NCI-H526 treated with DMSO at 0.1 percent for 48 hours (cell line): ENCODE measurements at regions not wholly inside any gene's neighbourhood (a gene's known extent, or its start where the extent isn't known, plus 50 kb on each side); places are given as distances from the start of the nearest gene placed in this dataset.
"Not testable (repeated sequence)": the region's sequence is repeated elsewhere in the genome, so short reads cannot be mapped to it uniquely, and the experiment has no call there.

ENCODE experiments used
- DNase-seq: peaks from one replicate; lab custom pipeline; 2025; lab: John Stamatoyannopoulos, UW

DNA sequence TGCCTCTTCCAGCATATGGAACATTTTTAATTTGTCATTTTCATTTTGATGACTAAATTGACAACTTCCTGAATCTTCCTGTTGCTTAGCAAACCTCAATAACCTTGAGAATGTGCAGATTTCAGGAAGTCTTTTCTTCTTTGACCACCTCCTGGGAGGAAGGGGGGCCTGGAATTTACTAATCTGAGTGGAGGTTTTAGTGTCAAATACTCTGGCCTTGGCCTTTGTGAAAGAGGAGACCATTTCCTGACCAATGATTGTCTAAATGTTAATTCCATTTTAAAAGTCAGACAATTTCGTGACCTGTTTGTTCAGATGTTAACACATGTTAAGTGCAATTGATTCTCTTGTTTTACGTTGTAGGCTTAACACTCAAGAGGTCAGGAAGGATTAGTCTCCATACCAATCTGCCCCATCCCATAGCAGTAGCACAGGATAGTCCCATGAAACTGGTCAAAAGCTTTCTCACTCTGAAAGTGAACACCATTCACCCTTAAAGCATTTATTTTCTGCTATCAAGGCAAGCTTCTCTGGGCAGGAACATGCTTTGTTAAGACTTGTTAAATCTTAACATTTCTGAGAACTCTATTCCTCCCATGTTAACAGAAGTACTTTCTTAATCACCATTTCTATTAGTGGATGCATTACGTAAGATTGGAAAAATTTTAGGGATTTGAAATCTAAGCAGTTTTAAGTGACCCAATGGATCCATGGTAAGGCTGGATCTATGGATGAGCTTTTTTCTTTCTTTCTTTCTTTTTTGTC is 219.6 kb downstream of the RND3 start:
- DNase-seq: no peak

DNA sequence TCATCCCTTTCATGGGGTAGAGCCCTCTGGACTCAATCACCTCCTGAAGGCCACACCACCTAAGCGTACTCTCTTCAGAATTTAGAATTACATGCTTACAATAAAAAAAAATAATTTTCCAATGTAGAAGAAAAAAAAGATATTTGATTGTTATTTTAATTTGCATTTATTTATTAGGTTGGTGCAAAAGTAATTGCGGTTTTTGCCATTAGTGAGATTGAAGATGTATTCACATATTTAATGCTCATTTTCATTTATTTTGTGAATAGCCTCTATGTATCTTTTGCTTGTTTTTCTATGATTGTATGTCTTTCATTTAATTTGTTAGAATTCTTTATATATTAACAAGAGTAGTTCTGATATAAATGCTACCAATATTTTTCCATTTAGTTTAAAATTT is 220.5 kb downstream of the RND3 start:
- DNase-seq: no peak

DNA sequence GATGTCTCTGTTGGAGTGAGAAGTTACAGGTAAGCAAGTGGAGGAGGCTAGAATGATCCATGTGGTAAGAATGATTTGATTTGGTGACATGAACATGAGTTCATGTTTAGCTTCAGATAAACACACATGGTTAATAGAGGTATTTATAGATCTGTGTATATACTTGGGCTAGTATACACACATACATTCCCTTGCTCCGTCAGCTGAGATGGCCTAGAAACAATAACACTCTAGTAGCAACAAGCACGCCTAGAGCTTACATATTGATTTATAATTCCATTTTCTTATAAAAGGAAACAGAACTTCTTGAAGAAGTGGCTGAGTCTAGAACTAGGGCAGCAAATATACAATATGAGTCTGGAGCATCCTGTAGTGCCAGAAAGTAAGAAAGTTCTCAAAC is 223.0 kb downstream of the RND3 start:
- no peak for DNase-seq

DNA sequence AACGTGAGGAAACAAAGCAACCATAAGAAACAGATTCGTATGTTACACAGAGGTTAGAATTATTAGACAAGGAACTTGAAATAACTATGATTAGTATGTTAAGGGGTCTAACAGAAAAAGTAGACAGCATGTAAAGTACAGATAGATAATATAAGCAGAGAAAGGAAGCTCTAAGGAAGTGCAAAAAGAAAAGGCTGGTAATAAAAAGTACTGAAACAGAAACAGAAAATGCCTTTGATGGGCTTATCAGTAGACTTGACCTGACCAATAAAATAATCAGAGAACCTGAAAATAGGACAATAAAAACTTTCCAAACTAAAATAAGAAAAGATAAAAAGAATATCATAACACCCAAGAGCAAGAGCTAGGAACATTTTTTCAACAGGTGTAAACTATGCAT is 225.8 kb downstream of the RND3 start:
- DNase-seq: no peak

DNA sequence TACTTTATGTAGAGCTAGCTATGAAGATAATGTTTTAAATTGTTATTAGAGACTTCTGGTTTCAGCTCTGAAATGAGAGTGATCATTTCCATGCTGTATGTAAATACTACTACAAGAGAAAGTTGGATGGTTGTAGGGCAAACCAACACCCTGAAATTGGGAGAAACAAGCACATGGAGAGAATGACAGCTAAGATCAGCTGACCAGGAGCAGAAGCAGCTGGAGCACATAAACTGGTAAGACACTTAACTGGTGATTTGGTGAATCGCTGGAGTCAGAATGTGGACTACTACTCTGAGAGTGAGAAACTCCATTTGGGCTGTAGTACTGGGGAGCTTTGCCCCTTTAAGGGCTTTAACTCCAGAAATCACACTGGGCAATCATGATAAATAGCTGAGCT is 226.8 kb downstream of the RND3 start:
- DNase-seq: no peak

DNA sequence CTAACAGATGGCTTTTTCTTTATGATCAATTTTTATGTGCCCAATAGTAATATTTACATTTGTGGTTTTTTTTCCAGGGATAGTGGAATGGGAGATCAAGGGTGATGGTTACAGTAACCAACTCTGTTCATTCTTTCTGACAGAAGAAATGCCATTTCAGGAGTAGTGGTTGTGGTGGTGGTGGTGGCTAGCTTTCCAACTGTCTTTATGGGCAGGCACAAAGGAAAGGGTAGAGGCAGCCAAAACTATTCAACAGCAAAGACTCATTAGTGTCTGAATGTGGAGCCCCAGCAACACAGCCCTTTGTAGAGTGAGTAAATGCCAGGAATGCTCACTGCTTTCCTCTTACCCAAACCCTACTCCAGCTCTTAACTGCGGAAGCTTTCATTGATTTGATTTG is 227.7 kb downstream of the RND3 start:
- DNase-seq: no peak

DNA sequence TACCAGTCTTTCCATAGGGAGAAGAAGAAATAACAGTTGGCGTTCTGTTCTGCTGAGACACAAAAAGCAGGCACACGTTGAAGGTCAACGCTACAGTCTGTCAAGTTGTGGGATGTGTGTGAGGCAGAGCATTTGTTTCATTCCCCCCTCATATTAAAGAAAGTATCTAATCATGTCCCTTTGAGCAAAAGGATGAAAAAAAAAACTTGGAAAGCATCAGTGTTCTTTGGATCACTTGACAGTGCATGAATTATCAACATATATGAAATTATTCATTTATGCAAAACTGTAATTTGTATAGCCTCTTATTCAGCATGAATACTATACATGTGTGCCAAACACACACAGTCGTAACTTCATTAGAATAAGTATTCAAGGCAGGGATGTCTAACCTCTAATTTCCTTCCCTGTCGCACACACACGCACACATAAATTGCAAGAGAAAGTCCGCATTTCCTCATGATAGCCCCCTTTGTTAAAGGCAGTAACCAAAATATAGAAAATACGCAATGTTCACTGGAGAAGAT is 228.6 kb downstream of the RND3 start:
- DNase-seq: peak; percentile 57

DNA sequence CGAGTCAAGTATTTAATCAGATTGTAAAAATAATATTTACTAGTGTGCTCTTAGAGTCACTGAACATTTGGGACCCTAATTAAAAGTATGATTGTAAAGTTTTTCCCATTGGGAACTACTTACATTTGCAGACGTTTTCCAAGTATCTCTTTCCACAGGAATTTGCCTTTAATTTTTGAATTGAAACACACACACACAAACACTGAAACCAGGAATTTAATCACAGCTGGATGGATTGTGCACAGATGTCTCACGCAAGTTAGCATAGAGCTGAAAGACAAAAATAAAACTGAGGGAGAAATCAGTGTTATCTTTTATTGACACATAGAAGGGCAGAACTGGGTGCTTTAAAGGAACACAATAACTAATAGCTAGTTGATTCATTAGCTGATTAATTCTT is 230.7 kb downstream of the RND3 start:
- no peak for DNase-seq

DNA sequence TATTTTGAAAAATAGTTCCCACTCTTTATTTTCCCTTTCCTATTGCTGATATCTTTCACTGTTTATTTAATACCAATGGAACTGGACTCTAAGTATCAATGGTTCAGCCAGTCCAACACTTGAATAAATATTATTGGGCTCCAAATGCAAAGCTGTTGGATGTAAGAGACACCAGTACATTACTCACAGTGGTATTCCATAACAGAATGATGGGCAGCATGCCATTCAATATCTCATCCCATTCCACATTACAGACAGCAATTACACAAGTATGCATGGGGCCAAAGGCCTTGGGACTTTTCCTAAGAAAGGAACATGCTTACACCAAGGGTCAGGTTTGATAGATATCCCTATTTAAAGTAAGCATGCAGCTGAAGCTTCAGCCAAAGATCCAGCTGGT is 231.9 kb downstream of the RND3 start:
- DNase-seq: no peak

DNA sequence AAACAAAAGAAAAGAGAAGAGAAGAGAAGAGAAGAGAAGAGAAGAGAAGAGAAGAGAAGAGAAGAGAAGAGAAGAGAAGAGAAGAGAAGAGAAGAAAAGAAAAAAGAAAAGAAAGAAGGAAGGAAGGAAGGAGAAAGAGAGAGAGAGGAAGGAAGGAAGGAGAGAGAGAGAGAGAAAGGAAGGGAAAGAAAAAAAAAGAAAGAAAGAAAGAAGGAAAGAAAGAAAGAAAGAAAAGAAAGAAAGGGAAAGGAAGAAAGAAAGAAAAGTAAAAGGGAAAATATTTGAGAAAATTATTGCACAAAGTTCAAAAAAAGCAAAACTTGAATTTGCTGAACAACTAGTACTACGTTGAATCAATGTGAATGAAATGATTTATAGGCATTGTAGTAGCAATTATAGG is 237.7 kb downstream of the RND3 start:
- not testable (repeated sequence) for DNase-seq

DNA sequence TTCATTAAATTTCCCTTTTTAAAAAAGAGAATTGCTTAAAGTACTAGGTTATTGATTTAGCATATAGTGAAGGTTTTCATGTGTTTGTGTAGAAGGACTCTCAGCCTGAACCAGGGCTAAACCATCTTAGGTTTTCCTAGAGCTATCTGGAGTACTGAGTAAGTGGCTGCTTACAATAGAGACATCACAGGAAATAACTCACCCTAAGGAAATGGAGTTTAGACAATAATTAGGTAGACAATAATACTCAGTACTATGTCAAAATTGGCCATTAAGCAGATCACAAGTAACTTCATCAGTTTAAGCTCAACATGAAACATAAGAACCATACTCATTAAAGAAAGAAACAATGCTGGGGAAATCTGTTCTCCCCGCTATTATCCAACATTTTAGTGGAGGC is 240.0 kb downstream of the RND3 start:
- no peak for DNase-seq

DNA sequence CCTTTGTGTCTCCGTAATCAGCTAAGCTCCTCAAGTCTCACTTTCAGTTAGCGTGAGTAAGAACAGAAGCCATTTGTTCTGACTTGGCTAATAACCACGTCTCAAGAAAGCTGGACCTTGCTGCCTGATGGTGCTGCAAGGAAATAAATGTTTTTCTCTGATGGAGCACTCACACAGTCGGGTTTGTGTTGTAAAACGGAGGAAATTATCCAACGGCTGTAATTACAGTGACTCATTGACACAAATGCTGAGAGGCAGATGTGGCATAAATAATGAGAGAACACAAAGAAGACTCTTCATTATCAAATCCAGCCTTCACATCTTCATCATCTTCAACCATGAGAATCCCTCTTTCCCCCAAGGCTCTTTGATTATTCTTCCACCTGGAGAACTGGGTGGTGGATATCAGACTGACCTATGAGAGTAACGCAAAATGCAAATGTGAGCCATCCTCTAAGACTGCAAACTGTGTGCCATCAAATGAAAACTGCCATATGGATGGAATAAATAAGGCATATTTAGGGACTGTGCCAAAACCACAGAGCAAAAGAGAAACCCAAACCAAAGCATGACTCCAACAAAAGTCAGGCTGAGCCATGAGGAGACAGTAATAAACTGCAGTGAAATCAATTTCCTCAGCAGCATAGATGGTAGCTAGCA is 252.6 kb downstream of the RND3 start:
- DNase-seq: no peak

DNA sequence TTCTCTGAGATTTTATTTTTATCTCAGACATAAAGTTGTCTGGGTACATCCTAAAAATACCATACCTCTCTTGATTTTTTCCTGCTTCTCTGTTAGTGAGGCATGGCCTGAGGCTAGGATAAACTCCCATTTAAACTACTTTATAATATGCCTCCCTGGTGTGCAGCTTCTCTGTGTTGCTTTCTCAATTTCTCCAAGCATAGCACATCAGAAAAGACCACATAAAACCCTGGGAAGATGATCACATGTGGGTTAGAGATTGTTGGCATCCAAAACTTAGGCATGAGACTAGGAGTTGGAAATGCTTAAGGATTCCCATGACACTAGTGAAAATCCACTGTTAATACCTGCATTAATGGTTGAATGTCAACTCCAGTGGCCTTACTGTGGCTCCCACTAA is 254.6 kb downstream of the RND3 start:
- DNase-seq: no peak

DNA sequence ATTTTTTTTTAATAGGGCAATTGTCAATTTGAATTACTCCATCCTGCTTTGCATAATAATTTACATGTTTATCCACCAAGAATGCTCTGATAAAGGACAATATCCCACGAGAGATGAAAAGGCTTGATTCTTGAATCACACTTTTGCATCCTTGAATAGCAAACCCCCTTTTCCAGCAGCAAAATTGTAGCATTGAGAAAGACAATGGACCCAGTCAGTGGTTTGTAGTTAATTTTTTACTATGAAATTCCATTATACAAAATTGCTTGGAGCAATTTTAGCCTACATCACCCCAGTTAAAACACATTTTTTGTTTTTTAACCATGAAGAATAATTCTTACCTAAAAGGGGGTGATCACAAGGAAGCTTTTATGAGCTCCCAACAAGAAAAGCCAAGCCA is 255.1 kb downstream of the RND3 start:
- DNase-seq: peak; percentile 40

DNA sequence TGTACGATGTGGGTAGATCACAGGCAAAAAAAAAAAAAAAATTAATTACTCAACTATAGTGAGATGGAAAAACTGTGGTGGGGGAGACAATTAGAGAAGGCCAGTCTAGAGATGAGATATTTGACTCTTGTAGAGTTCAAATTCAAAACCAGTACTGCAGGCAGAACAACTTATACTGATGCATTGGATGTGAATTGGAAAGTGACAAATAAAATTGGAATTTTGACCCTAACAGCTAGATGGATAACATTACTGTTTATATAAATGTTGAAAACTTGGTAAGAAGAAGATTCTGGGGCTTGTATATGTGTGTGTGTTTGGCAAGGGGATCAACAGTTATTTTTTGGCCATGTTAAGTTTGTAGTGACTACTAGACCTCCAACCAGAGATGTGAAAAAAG is 256.9 kb downstream of the RND3 start:
- no peak for DNase-seq

DNA sequence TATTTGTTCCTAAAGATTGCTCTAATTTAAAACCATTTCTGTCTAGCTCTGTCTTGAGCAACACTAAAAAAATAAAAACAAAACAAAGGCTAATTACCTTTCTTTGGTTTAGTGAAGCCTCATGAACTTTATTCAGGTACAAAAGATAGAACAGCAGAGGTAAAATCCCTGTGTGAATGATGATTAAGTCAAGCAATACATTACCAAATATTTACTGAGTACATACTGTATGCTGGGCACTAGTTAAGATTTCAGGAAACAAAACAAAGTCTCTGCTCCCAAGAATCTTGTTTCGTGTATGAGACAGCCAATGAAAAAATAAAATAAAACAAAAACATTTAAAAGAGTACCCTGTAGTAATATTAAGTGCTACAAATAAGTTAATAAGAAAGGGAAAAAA is 257.5 kb downstream of the RND3 start:
- no peak for DNase-seq

DNA sequence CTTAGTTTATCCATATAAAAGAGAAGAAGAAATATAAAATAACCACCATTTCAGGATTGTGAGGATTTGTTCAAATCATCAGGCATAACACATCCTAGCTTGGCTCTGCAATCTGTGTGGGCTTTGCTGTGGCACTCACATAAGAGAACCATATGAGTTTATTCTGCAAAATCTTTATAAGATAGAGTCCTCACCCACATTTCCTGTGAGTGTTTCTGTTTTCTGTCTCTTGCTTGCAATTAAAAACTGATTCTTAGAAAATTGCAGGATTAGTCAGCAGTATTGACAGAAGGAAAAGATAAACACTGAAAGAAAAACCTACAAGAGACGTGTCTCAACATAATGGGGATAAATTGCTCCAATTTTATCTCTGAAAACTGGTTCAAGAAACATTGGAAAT is 258.5 kb downstream of the RND3 start:
- no peak for DNase-seq

DNA sequence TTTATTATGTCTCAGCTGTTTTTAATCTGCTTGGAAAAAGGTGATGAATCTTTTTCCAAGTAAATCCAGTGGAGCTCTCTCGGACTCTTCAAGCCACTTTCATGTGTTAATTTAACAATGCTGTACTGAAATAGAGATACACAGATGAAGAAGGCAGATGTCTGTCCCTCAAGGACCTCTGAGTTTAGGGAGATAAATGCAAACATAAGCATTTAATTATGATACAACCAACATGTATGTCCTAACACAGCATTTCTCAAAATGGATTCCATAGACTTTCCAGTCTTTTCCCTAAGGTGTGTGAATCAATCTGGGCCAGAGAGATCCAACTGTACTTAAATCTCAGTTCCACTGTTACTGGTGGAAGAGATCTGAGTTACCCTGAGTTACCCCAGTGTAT is 262.4 kb downstream of the RND3 start:
- DNase-seq: no peak

DNA sequence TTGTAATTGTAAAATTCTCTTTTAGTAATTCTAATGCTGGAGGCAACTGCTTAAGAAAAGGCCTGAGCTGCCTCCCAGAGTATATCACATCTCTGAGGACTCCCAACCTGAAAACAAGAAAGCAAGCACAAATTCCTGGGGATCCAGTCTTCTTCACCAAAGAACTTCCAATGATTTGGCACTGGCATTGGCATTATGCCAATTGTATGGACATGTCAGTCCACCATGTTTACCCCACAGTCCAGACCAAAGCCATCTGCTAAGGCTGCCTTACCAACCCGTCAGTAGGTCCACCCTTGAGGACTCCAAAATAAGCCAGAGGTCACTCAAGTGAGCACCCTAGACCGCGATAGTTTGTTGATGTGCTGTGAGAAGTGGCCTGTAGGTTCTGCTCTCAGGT is 263.1 kb downstream of the RND3 start:
- DNase-seq: no peak

DNA sequence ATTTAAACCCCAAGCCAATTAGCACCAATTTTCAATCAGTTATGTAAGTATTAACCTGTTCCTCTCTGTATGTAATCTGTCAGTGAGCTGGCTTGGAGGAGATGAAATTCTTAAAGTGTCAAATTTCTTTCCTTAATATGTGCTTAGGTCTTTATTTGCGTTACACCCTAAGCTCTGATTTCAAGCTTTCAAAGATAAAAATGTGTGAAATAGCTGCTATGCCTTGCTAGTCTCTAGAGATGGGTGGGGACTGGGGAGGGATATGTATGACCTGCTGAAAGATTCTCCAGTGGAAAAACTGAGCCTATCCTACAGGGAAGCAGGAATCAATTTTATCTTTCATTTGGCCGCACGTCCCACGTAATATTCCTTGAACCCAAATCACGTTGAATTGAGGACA is 264.5 kb downstream of the RND3 start:
- DNase-seq: no peak

DNA sequence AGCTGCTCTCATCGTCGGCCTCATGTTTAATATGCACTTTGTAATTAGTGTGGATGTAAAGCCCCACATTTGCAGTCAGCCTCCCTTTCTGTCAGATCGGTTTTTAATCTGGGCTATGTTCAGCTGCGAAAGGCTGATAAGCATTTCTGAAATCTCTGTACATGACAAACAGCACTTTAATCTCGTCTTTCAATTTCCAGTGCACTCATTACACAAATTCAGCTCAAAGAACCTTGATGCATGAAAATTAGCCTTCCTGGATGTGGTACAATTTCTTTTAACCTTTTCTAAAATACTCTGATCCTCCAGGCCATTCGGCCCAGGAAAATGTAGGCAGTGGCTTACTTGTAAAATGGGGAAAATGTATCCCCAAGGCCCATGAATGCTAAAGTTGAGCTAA is 265.1 kb downstream of the RND3 start:
- no peak for DNase-seq

DNA sequence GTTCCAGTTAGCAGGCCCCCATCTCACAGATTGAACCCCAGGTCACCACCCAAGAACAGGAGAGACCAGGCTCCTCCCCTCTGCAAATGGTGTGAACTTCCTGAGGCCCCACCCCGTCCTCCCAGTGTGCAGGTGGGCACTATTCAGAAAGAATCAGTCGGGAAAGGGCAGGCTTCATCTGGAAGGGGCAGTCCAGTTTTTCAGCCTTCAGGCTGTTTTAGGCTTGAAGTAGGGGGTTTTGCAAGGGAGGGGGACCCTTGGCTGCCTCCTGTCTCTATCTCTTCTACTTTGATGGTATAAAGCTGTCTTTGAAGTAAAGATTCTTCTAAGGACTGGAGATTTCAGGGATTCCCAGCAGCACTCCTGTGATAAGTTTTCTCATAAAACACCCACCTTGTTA is 267.6 kb downstream of the RND3 start:
- DNase-seq: no peak

DNA sequence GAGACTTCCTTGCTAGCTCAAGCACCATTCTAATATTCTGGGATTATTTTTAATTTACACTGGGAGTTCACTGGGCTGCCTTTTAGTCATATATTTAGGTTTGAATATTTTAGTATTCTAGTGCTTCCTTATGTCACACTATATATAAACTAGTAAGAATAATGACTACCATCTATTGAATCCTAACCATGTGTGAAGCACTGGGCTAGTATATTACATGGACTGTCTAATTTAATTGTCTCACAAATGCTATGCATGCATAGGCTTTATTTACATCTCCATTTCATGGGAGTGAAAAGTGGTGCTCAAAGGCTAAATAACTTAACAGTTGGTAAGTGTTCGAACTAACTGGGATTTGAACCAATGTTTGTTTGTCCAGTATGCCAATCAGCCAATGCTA is 272.4 kb downstream of the RND3 start:
- DNase-seq: no peak

DNA sequence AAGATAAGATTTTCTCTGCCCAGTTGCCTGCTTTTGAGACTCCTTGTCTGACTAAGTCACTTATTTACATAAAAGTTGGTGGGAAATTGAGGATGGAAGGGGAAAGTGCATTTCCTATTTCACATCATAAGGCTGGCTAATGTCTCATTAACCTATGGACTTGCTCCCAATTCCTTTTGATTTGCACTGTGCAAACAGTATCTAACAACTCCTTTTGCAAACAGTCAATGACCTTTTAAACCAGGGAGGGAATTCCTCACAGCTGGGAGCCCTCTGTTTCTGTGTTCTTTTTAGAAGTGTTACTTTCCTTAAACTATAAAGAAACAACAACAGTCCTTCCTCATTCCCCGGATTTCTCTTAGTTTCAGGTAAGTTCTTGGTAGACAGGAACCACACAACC is 272.8 kb downstream of the RND3 start:
- DNase-seq: no peak
